IgD-negative memory B cell (primary cell): ENCODE measurements at regions not wholly inside any gene's neighbourhood (a gene's known extent, or its start where the extent isn't known, plus 50 kb on each side); places are given as distances from the start of the nearest gene placed in this dataset.

ENCODE experiments used
- H3K27ac Mint-ChIP-seq, 3 donors: one replicate each; pipeline ENCODE4 v1.8.0; 2020 to 2022; ENCODE audit warnings: mild to moderate bottlenecking in 3 of 3, mixed read lengths in 3 of 3, moderate library complexity in 1 of 3
- H3K27me3 Mint-ChIP-seq: one replicate; pipeline ENCODE4 v1.8.0; 2021; ENCODE audit warnings: mixed read lengths
- H3K36me3 Mint-ChIP-seq: one replicate; pipeline ENCODE4 v1.8.0; 2020; ENCODE audit warnings: mild to moderate bottlenecking, mixed read lengths
- H3K4me1 Mint-ChIP-seq, 3 donors: one replicate each; pipeline ENCODE4 v1.8.0; 2020 to 2022; ENCODE audit warnings: mixed read lengths in 3 of 3, mild to moderate bottlenecking in 1 of 3
- H3K4me3 Mint-ChIP-seq, 4 donors: one replicate each; pipeline ENCODE4 v1.8.0; 2020 to 2022; ENCODE audit warnings: mild to moderate bottlenecking in 4 of 4, mixed read lengths in 4 of 4, moderate library complexity in 3 of 4
- H3K9me3 Mint-ChIP-seq, 3 donors: one replicate each; pipeline ENCODE4 v1.8.0; 2020 to 2021; ENCODE audit warnings: mixed read lengths in 3 of 3, mild to moderate bottlenecking in 1 of 3

GRCh38 chr7:79823246-79823951 lies 311.2 kb upstream of the GNAI1 start:
- Mint-ChIP-seq H3K36me3 (peaks cover 2% of the 10 kb centered on the region), H3K4me1 (peaks cover 0 to 1% (median 0%) of the 10 kb centered on the region in 3 donors), H3K27ac (no peak overlapping the region), H3K4me3 (no peak overlapping the region), H3K9me3 (peaks cover 0 to 3% (median 0%) of the 10 kb centered on the region in 3 donors), H3K27me3 (no peaks in the 10 kb centered on the region)

- H3K9me3 Mint-ChIP-seq: peaks cover 0 to 3% (median 0%) of the 10 kb centered on the region in 3 donors
- H3K4me1 Mint-ChIP-seq: peaks cover 0 to 1% (median 0%) of the 10 kb centered on the region in 3 donors
- H3K27me3 Mint-ChIP-seq: no peaks in the 10 kb centered on the region
- no peak overlapping the region for H3K27ac Mint-ChIP-seq
- peaks cover 2% of the 10 kb centered on the region for H3K36me3 Mint-ChIP-seq
- no peak overlapping the region for H3K4me3 Mint-ChIP-seq
Observed at GRCh38 chr7:79822620-79823240, 311.9 kb upstream of the GNAI1 start.

GRCh38 chr7:79820387-79820786 lies 314.2 kb upstream of the GNAI1 start:
- H3K27ac Mint-ChIP-seq: no peak overlapping the region
- H3K9me3 Mint-ChIP-seq: peaks cover 0 to 3% (median 0%) of the 10 kb centered on the region in 3 donors
- peaks cover 0 to 1% (median 0%) of the 10 kb centered on the region in 3 donors for H3K4me1 Mint-ChIP-seq
- H3K27me3 Mint-ChIP-seq: no peaks in the 10 kb centered on the region
- H3K4me3 Mint-ChIP-seq: no peak overlapping the region
- H3K36me3 Mint-ChIP-seq: peaks cover 2% of the 10 kb centered on the region

- no peak overlapping the region for H3K27ac Mint-ChIP-seq
- no peaks in the 10 kb centered on the region for H3K4me1 Mint-ChIP-seq
- H3K36me3 Mint-ChIP-seq: no peaks in the 10 kb centered on the region
- no peak overlapping the region for H3K4me3 Mint-ChIP-seq
- no peaks in the 10 kb centered on the region for H3K27me3 Mint-ChIP-seq
- H3K9me3 Mint-ChIP-seq: peaks cover 2 to 11% (median 5%) of the 10 kb centered on the region in 3 donors
Observed at GRCh38 chr7:79810916-79811315, 323.7 kb upstream of the GNAI1 start.

- H3K27me3 Mint-ChIP-seq: no peaks in the 10 kb centered on the region
- peaks cover 1 to 8% (median 2%) of the 10 kb centered on the region in 3 donors for H3K9me3 Mint-ChIP-seq
- no peak overlapping the region for H3K27ac Mint-ChIP-seq
- H3K36me3 Mint-ChIP-seq: no peaks in the 10 kb centered on the region
- H3K4me1 Mint-ChIP-seq: no peaks in the 10 kb centered on the region
- H3K4me3 Mint-ChIP-seq: no peak overlapping the region
Observed at GRCh38 chr7:79806161-79806734, 328.4 kb upstream of the GNAI1 start.

GRCh38 chr7:79790656-79791262 lies 337.3 kb upstream of the MAGI2 start:
- Mint-ChIP-seq H3K27ac (no peak overlapping the region), H3K36me3 (no peaks in the 10 kb centered on the region), H3K4me3 (no peak overlapping the region), H3K27me3 (no peaks in the 10 kb centered on the region), H3K9me3 (no peaks in the 10 kb centered on the region), H3K4me1 (no peaks in the 10 kb centered on the region)

GRCh38 chr7:79789584-79790345 lies 336.3 kb upstream of the MAGI2 start:
- Mint-ChIP-seq H3K36me3 (no peaks in the 10 kb centered on the region), H3K4me1 (no peaks in the 10 kb centered on the region), H3K4me3 (no peak overlapping the region), H3K27ac (no peak overlapping the region), H3K27me3 (no peaks in the 10 kb centered on the region), H3K9me3 (no peaks in the 10 kb centered on the region)

- Mint-ChIP-seq H3K4me3 (no peak overlapping the region), H3K4me1 (no peaks in the 10 kb centered on the region), H3K9me3 (peaks cover 0 to 7% (median 4%) of the 10 kb centered on the region in 3 donors), H3K27me3 (no peaks in the 10 kb centered on the region), H3K36me3 (no peaks in the 10 kb centered on the region), H3K27ac (no peak overlapping the region)
Observed at GRCh38 chr7:79787623-79788022, 334.2 kb upstream of the MAGI2 start.

GRCh38 chr7:79787096-79787495 lies 333.6 kb upstream of the MAGI2 start:
- H3K27me3 Mint-ChIP-seq: no peaks in the 10 kb centered on the region
- peaks cover 0 to 10% (median 4%) of the 10 kb centered on the region in 3 donors for H3K9me3 Mint-ChIP-seq
- H3K27ac Mint-ChIP-seq: no peak overlapping the region
- no peaks in the 10 kb centered on the region for H3K4me1 Mint-ChIP-seq
- H3K4me3 Mint-ChIP-seq: no peak overlapping the region
- H3K36me3 Mint-ChIP-seq: no peaks in the 10 kb centered on the region

GRCh38 chr7:79786187-79786586 lies 332.7 kb upstream of the MAGI2 start:
- H3K9me3 Mint-ChIP-seq: peaks cover 0 to 17% (median 4%) of the 10 kb centered on the region in 3 donors
- H3K4me1 Mint-ChIP-seq: no peaks in the 10 kb centered on the region
- no peak overlapping the region for H3K27ac Mint-ChIP-seq
- no peaks in the 10 kb centered on the region for H3K36me3 Mint-ChIP-seq
- no peaks in the 10 kb centered on the region for H3K27me3 Mint-ChIP-seq
- H3K4me3 Mint-ChIP-seq: no peak overlapping the region

GRCh38 chr7:79785556-79785955 lies 332.1 kb upstream of the MAGI2 start:
- Mint-ChIP-seq H3K27me3 (no peaks in the 10 kb centered on the region), H3K27ac (no peak overlapping the region), H3K4me3 (no peak overlapping the region), H3K4me1 (no peaks in the 10 kb centered on the region), H3K36me3 (no peaks in the 10 kb centered on the region), H3K9me3 (peaks cover under 1 to 20% (median 4%) of the 10 kb centered on the region in 3 donors)

- H3K9me3 Mint-ChIP-seq: peaks cover 4 to 23% (median 9%) of the 10 kb centered on the region in 3 donors
- H3K27ac Mint-ChIP-seq: peak overlapping the region in 1 of 3 donors; percentile 43
- no peaks in the 10 kb centered on the region for H3K36me3 Mint-ChIP-seq
- no peak overlapping the region for H3K4me3 Mint-ChIP-seq
- H3K4me1 Mint-ChIP-seq: no peaks in the 10 kb centered on the region
- no peaks in the 10 kb centered on the region for H3K27me3 Mint-ChIP-seq
Observed at GRCh38 chr7:79782906-79783305, 329.4 kb upstream of the MAGI2 start.

GRCh38 chr7:79782256-79782655 lies 328.8 kb upstream of the MAGI2 start:
- H3K27me3 Mint-ChIP-seq: no peaks in the 10 kb centered on the region
- H3K4me3 Mint-ChIP-seq: no peak overlapping the region
- peaks cover 4 to 23% (median 9%) of the 10 kb centered on the region in 3 donors for H3K9me3 Mint-ChIP-seq
- no peaks in the 10 kb centered on the region for H3K4me1 Mint-ChIP-seq
- H3K36me3 Mint-ChIP-seq: no peaks in the 10 kb centered on the region
- no peak overlapping the region for H3K27ac Mint-ChIP-seq

- Mint-ChIP-seq H3K27me3 (no peaks in the 10 kb centered on the region), H3K36me3 (no peaks in the 10 kb centered on the region), H3K27ac (no peak overlapping the region), H3K9me3 (peaks cover 4 to 23% (median 10%) of the 10 kb centered on the region in 3 donors), H3K4me1 (no peaks in the 10 kb centered on the region), H3K4me3 (no peak overlapping the region)
Observed at GRCh38 chr7:79781716-79782115, 328.2 kb upstream of the MAGI2 start.
